ENCODE measurements at regions not wholly inside any gene's neighbourhood (a gene's known extent, or its start where the extent isn't known, plus 50 kb on each side); places are given as distances from the start of the nearest gene placed in this dataset.

GRCh38 chr2:234768608-234769196 lies 183.1 kb upstream of the SH3BP4 start:
- no peak for TF ChIP-seq EP300 (IDR thresholded peaks at IDR 0.05)
- no peak for TF ChIP-seq POLR2AphosphoS5 (IDR thresholded peaks at IDR 0.05)
- TF ChIP-seq CTCF (IDR thresholded peaks at IDR 0.05), result no peak
